ENCODE measurements at regions not wholly inside any gene's neighbourhood (a gene's known extent, or its start where the extent isn't known, plus 50 kb on each side); places are given as distances from the start of the nearest gene placed in this dataset.

DNA sequence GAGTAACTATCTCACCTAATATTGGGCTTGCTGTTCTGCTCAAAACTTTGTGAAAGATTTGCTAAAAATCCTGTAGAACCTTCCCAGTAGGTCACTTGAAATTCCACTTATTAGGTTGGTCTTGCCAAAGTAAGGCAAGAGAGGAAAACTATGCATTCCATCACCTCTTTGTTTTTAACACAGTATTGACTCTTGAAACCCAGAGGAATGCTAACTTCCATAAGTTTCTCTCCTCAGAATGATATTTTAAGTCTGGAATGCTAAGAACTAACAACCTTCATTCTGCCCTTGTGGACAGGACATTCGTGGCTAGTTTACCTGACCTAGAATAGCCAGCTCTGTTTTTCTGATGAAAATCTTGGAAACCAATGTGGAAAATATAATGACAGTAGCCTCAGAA lies 154.5 kb downstream of the TMCO5A start:
- BruUV-seq (replicated peaks), result no TSS peak
- Histone ChIP-seq H3K4me1 (no peaks in the 10 kb centered on the region), H3K4me3 (ENCODE audit: low read depth, low read length) (no peak overlapping the region), H3K36me3 (ENCODE audit: control insufficient read depth, insufficient read depth, low read length) (no peaks in the 10 kb centered on the region), H3K27me3 (replicated peaks; ENCODE audit: control insufficient read depth, insufficient read depth, low read length) (no peaks in the 10 kb centered on the region), H3K9me3 (no peaks in the 10 kb centered on the region)
- TF ChIP-seq, protein P1, sequence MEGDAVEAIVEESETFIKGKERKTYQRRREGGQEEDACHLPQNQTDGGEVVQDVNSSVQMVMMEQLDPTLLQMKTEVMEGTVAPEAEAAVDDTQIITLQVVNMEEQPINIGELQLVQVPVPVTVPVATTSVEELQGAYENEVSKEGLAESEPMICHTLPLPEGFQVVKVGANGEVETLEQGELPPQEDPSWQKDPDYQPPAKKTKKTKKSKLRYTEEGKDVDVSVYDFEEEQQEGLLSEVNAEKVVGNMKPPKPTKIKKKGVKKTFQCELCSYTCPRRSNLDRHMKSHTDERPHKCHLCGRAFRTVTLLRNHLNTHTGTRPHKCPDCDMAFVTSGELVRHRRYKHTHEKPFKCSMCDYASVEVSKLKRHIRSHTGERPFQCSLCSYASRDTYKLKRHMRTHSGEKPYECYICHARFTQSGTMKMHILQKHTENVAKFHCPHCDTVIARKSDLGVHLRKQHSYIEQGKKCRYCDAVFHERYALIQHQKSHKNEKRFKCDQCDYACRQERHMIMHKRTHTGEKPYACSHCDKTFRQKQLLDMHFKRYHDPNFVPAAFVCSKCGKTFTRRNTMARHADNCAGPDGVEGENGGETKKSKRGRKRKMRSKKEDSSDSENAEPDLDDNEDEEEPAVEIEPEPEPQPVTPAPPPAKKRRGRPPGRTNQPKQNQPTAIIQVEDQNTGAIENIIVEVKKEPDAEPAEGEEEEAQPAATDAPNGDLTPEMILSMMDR (IDR thresholded peaks at IDR 0.05; ENCODE audit: insufficient read depth in 1 of 2, low read depth in 1 of 2, low read length in 1 of 2, severe bottlenecking in 1 of 2, unreplicated experiment in 1 of 2), result no peak
- no peaks in the 10 kb centered on the region for H3K27me3 Mint-ChIP-seq (ENCODE audit: insufficient read depth, unreplicated experiment)
- H3K27ac Mint-ChIP-seq (ENCODE audit: unreplicated experiment), result no peak overlapping the region
- intact Hi-C loops (cut with micrococcal nuclease; ENCODE audit: unreplicated experiment), result no loop called here
- H3K9me3 Mint-ChIP-seq (ENCODE audit: unreplicated experiment), result no peaks in the 10 kb centered on the region
- no peaks in the 10 kb centered on the region for H3K36me3 Mint-ChIP-seq (ENCODE audit: insufficient read depth, unreplicated experiment)
- CTCF ChIA-PET, result no interaction called here
- no peak for DNase-seq
- no peak overlapping the region for H3K4me3 Mint-ChIP-seq (ENCODE audit: unreplicated experiment)
- H3K4me1 Mint-ChIP-seq (ENCODE audit: low read depth, unreplicated experiment), result no peaks in the 10 kb centered on the region
- POLR2A ChIA-PET, result no interaction called here

DNA sequence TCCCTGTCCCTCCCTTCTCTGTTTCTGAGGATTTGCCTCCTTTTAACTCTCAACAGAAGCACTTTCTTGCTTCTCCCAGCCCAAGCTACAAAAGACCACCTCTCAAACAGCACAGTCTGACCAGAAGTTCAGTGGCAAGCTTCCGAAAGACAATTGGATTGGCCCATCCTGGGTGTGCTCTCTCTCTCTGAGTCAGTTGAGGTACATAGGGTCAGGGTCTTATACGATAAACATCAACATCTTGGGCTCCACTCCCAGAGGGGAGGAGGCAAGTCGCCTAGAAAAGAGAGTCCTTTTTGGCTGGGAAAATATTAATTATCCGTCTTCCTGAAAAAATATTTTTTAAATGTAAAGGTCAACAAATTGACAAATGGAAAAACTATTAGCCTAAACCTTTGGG lies 155.8 kb downstream of the TMCO5A start:
- Histone ChIP-seq H3K4me1 (no peaks in the 10 kb centered on the region), H3K4me3 (ENCODE audit: low read depth, low read length) (no peak overlapping the region), H3K9me3 (no peaks in the 10 kb centered on the region), H3K36me3 (ENCODE audit: control insufficient read depth, insufficient read depth, low read length) (no peaks in the 10 kb centered on the region), H3K27me3 (replicated peaks; ENCODE audit: control insufficient read depth, insufficient read depth, low read length) (no peaks in the 10 kb centered on the region)
- no peak overlapping the region for H3K4me3 Mint-ChIP-seq (ENCODE audit: unreplicated experiment)
- TF ChIP-seq, protein P1 (IDR thresholded peaks at IDR 0.05; ENCODE audit: insufficient read depth in 1 of 2, low read depth in 1 of 2, low read length in 1 of 2, severe bottlenecking in 1 of 2, unreplicated experiment in 1 of 2), result no peak
- ChIA-PET CTCF (no interaction called here), POLR2A (no interaction called here)
- intact Hi-C loops (cut with micrococcal nuclease; ENCODE audit: unreplicated experiment), result no loop called here
- DNase-seq, result no peak
- no peaks in the 10 kb centered on the region for H3K4me1 Mint-ChIP-seq (ENCODE audit: low read depth, unreplicated experiment)
- H3K27ac Mint-ChIP-seq (ENCODE audit: unreplicated experiment), result no peak overlapping the region
- no peaks in the 10 kb centered on the region for H3K36me3 Mint-ChIP-seq (ENCODE audit: insufficient read depth, unreplicated experiment)
- H3K9me3 Mint-ChIP-seq (ENCODE audit: unreplicated experiment), result no peaks in the 10 kb centered on the region
- BruUV-seq (replicated peaks), result no TSS peak
- no peaks in the 10 kb centered on the region for H3K27me3 Mint-ChIP-seq (ENCODE audit: insufficient read depth, unreplicated experiment)

DNA sequence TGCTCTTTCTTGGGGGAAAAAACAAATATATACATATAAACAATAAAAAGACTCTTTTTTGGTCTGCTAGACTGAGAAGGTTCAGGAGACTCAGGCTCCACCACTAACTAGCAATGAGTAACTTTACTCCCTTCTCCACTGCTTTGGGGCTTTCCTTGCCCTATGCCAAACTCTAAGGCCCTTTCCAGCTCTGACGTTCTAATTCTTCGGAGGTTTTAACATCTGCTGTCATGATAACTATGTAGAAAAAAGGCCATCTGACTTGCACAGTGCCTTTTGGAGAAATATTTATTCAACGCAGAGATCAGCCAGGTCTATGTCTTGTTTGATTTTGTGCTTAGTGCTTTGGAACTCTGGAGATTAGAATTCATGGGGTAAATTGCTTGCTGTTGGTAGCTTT lies 156.2 kb downstream of the TMCO5A start:
- BruUV-seq (replicated peaks), result no TSS peak
- no peaks in the 10 kb centered on the region for H3K27me3 Mint-ChIP-seq (ENCODE audit: insufficient read depth, unreplicated experiment)
- CTCF ChIA-PET, result no interaction called here
- no peaks in the 10 kb centered on the region for H3K4me1 Mint-ChIP-seq (ENCODE audit: low read depth, unreplicated experiment)
- Histone ChIP-seq H3K27me3 (replicated peaks; ENCODE audit: control insufficient read depth, insufficient read depth, low read length) (no peaks in the 10 kb centered on the region), H3K4me1 (no peaks in the 10 kb centered on the region), H3K4me3 (ENCODE audit: low read depth, low read length) (no peak overlapping the region), H3K36me3 (ENCODE audit: control insufficient read depth, insufficient read depth, low read length) (no peaks in the 10 kb centered on the region), H3K9me3 (no peaks in the 10 kb centered on the region)
- no peaks in the 10 kb centered on the region for H3K36me3 Mint-ChIP-seq (ENCODE audit: insufficient read depth, unreplicated experiment)
- TF ChIP-seq, protein P1 (IDR thresholded peaks at IDR 0.05; ENCODE audit: insufficient read depth in 1 of 2, low read depth in 1 of 2, low read length in 1 of 2, severe bottlenecking in 1 of 2, unreplicated experiment in 1 of 2), result no peak
- POLR2A ChIA-PET, result no interaction called here
- intact Hi-C loops (cut with micrococcal nuclease; ENCODE audit: unreplicated experiment), result no loop called here
- H3K27ac Mint-ChIP-seq (ENCODE audit: unreplicated experiment), result no peak overlapping the region
- H3K9me3 Mint-ChIP-seq (ENCODE audit: unreplicated experiment), result peaks cover under 1% of the 10 kb centered on the region
- DNase-seq, result no peak
- no peak overlapping the region for H3K4me3 Mint-ChIP-seq (ENCODE audit: unreplicated experiment)

Measured in Caco-2 (cell line).